ENCODE measurements at regions not wholly inside any gene's neighbourhood (a gene's known extent, or its start where the extent isn't known, plus 50 kb on each side); places are given as distances from the start of the nearest gene placed in this dataset.

GRCh38 chr2:3974765-3975164 is 271.4 kb downstream of the DCDC2C start (continued):
- TF ChIP-seq, protein P1, sequence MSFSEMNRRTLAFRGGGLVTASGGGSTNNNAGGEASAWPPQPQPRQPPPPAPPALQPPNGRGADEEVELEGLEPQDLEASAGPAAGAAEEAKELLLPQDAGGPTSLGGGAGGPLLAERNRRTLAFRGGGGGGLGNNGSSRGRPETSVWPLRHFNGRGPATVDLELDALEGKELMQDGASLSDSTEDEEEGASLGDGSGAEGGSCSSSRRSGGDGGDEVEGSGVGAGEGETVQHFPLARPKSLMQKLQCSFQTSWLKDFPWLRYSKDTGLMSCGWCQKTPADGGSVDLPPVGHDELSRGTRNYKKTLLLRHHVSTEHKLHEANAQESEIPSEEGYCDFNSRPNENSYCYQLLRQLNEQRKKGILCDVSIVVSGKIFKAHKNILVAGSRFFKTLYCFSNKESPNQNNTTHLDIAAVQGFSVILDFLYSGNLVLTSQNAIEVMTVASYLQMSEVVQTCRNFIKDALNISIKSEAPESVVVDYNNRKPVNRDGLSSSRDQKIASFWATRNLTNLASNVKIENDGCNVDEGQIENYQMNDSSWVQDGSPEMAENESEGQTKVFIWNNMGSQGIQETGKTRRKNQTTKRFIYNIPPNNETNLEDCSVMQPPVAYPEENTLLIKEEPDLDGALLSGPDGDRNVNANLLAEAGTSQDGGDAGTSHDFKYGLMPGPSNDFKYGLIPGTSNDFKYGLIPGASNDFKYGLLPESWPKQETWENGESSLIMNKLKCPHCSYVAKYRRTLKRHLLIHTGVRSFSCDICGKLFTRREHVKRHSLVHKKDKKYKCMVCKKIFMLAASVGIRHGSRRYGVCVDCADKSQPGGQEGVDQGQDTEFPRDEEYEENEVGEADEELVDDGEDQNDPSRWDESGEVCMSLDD (CRISPR knock-in tag; IDR thresholded peaks at IDR 0.05; ENCODE audit: borderline replicate concordance) = no peak
- TF ChIP-seq ZNF574 (CRISPR knock-in tag; IDR thresholded peaks at IDR 0.05) (no peak), FOXO4 (CRISPR knock-in tag; conservative IDR thresholded peaks at IDR 0.05) (no peak), MXI1 (IDR thresholded peaks at IDR 0.05; ENCODE audit: borderline replicate concordance, low read depth, low read length) (no peak)

GRCh38 chr2:3981446-3981987 is 278.1 kb downstream of the DCDC2C start:
- intact Hi-C loops (cut with micrococcal nuclease; ENCODE audit: unreplicated experiment) (no loop called here), in situ Hi-C loops (cut with HindIII; ENCODE audit: extremely low pct_ligation_motif_present, low pct_unique_long_range_greater_than_20kb) (no loop called here)
- CTCF ChIA-PET (ENCODE audit: low intra/inter-chr PET ratio, low total read pairs) = no interaction called here
- H3K4me2 ChIP-seq (ENCODE audit: low read depth, low read length) = no peak overlapping the region
- no peak for DNase-seq (ENCODE audit: low spot score)
- no peaks in the 10 kb centered on the region for H4K20me1 ChIP-seq (ENCODE audit: insufficient read depth, low read length)
- H3K9ac ChIP-seq (ENCODE audit: insufficient read depth, low read depth, low read length) = no peak overlapping the region
- POLR2A ChIA-PET = no interaction called here
- FAIRE-seq = no peak
- BruUV-seq (replicated peaks) = no TSS peak
- H3K27ac ChIP-seq (ENCODE audit: extremely low read length, insufficient read depth, low read length) = no peak overlapping the region
- H3K27me3 ChIP-seq (ENCODE audit: control insufficient read depth in 1 of 2, insufficient read depth in 2 of 2, low read length in 2 of 2) = peaks cover 0 to 7% of the 10 kb centered on the region in 2 experiments; a peak in 2 of 5 replicates
- H3K36me3 ChIP-seq (replicated peaks in 1 of 2; ENCODE audit: control insufficient read depth in 1 of 2, insufficient read depth in 2 of 2, low read length in 2 of 2) = no peaks in the 10 kb centered on the region
- no peaks in the 10 kb centered on the region for H3K9me3 ChIP-seq (ENCODE audit: low read length)
- no peak overlapping the region for H3K4me3 ChIP-seq (replicated peaks in 1 of 3; ENCODE audit: insufficient read depth in 1 of 3, low read depth in 2 of 3, low read length in 3 of 3)
- no peaks in the 10 kb centered on the region for H3K4me1 ChIP-seq (ENCODE audit: insufficient read depth, low read length)
- no peaks in the 10 kb centered on the region for H3K79me2 ChIP-seq (ENCODE audit: insufficient read depth, low read length)
- TF ChIP-seq ZNF460 (CRISPR knock-in tag; IDR thresholded peaks at IDR 0.05; ENCODE audit: borderline replicate concordance) (no peak), PCBP2 (optimal IDR thresholded peaks at IDR 0.05; ENCODE audit: low read depth, low read length, poor library complexity, severe bottlenecking) (no peak), ARID4A (CRISPR knock-in tag; IDR thresholded peaks at IDR 0.05; ENCODE audit: borderline replicate concordance) (no peak), MEF2D (CRISPR knock-in tag; IDR thresholded peaks at IDR 0.05) (no peak), RFX5 (IDR thresholded peaks at IDR 0.05; ENCODE audit: low read depth, low read length) (no peak), ZBTB7A (CRISPR knock-in tag; IDR thresholded peaks at IDR 0.05) (no peak)
- no peak overlapping the region for H2AFZ ChIP-seq (ENCODE audit: low read length)
- 21% methylated on average over 9 of the region's 9 CpGs for WGBS (ENCODE audit: low lambda C conversion rate)
- ATAC-seq = no peak
